CD4-positive, alpha-beta T cell treated with Interleukin-15 for 4 hours (primary cell): ENCODE measurements at regions not wholly inside any gene's neighbourhood (a gene's known extent, or its start where the extent isn't known, plus 50 kb on each side); places are given as distances from the start of the nearest gene placed in this dataset.

Experiments
- DNase-seq: peaks from one replicate; pipeline ENCODE4 v3.0.0-alpha.2; 2020; ENCODE audit warnings: low spot score

DNA sequence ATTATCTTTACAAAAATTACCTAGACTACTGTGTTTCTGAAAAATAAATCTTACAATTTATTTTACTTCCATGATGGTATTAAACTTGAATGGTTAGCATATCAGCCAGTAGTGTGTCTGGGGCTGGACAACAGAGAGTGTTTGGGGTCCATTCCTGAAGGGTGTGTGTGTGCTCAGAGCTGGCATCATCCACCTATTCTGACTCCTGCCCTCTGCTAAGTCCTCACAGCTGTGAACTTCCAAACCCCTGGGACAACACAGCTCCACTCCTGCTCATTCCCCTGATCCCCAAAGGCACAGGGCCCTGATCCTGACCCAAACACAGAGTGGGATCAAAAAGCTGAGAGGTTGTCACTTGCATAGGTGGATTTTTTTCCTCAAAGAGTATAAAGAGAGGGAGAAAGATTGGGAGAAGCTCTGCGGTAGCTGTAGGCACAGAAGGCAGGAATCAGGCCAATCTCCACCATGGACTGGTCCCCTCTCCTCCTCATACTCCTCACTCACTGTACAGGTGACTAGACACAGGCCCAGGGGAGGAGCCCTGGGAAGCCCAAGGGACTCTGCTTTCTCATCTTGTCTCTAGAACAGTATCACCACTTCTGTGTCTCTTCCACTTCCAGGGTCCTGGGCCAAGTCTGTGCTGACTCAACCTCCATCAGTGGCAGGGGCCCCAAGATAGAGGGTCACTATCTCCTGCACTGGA lies 55.7 kb upstream of the TOP3B start:
- no peak for DNase-seq

DNA sequence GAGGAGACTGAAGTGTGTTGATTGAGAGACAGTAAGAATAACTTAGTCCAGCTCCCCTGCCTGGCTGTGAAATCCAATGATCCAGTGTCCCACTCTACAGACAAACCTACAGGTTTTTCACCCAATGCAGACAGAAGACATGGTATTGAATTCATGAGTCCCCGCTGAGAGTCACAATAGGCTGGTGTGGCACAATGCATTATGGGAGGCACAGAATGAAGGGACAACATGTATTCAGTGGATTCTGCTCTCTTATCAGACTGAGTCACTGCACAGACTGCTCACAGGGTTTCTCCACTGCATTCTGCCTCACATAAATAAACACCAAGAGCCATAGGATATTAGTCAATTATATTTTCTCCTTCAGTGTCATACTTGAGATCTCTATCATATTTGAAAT lies 55.2 kb upstream of the TOP3B start:
- DNase-seq, result no peak

DNA sequence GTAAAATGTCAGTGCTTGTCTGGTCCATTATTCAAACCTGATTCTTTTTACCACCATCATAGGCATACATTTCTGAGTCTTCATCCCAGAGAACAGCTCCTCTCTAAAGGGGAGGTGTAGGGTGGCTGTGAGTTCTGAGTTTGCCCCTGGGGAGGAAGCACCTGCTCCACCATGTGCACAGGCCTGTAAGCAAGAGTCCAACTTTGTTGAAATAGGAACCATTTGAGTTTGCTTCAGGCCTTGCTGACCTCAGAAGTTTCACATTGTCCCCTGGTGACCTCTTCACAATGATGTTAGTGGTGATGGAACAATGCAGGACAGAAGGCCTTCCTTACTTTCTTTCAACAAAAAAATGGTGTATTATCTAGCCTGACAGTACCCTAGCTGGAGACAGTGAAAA lies 54.6 kb upstream of the TOP3B start:
- DNase-seq, result no peak

DNA sequence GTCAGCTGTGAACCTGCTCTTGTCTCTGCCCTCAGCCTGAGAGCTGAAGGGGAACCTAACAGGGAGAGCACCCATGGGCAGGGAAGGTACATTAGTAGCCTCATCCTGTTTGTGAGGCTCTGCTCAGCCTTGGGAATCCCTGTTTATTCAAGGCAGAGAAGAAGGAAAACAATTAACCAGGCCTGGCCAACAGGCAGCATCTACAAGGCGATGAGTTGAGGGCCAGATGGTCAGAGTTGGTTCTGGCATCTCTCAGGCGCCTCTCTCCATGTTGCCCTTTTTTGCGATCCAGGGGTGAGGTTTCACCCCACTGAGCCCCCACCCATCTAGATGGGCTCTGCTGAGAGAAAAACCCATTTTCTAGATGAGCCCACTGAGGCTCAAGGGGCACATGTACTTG lies 54.0 kb upstream of the TOP3B start:
- no peak for DNase-seq

DNA sequence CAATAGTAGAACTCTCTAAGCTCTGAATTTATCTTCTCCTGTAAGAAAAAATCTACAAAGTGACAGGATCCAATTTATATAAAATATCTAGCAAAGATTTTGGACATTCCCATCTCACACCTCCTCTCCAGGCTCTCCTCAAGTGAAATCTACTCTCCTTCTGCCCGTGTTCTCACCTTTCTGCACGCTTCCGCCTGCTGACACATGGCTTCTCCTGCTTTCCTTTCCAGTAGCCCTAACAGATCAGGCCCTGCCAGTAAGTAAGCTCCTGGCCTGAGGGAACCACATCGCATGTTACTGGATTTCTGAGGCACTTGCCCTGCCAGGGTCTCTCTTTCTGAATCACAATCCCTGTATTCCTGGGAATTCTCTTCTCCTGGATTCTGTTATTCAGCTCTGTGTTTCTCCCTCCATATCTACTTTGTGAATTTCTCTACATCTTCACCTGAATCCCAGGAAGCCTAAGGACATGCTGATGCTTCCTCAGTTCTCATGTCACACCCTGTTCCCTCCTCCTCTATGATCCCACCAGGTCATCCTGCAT lies 53.3 kb upstream of the TOP3B start:
- DNase-seq, result no peak

DNA sequence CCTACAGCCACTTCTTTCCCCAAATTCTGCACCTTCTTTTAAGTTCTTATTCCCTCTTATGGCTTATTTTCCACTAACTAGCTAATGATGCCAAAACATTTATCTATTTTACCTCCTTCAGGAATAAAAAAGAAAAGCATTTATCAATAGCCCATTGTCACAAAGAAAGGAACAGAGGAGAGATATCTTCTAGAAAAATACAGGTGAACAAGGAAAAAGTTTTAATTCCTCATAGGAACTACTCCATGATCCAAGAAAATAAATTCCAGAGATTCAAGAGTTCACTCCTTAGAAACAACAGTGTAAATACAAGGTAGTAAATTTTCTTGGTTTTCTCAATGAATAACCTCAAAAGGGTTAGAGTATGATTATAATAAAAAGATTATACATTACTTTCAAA lies 52.6 kb upstream of the TOP3B start:
- DNase-seq, result no peak

DNA sequence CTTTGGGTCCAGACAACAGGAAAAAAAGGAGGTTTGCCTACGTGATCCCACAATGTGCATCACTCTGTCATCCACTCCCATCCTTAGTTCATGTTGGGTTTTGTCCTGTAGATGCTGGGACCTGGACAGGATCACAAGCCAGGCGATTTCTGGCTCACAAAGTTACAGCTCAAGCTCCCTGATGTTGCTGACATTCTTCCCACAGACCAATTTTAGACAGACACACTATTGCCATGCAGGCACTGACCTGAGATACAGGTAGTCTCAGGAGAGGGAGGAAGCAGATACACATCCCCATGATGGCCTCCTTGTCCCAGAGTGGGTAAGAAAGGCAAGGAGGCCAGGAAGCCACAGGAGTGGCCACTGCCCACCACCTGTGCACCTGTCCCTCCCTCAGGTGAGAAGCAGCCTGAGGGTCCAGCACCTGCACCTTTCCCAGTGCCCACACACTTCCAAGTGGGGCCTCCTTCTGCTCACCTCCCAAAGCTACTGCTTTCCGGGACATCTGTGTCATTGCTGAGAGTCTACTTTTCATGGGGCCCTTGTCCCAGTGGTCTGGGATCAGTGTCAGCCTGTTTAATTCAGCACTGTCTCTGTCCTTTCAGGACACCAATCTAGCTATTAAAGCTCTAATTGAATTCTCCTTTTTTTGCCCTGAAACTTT lies 52.0 kb upstream of the TOP3B start:
- DNase-seq, result no peak

DNA sequence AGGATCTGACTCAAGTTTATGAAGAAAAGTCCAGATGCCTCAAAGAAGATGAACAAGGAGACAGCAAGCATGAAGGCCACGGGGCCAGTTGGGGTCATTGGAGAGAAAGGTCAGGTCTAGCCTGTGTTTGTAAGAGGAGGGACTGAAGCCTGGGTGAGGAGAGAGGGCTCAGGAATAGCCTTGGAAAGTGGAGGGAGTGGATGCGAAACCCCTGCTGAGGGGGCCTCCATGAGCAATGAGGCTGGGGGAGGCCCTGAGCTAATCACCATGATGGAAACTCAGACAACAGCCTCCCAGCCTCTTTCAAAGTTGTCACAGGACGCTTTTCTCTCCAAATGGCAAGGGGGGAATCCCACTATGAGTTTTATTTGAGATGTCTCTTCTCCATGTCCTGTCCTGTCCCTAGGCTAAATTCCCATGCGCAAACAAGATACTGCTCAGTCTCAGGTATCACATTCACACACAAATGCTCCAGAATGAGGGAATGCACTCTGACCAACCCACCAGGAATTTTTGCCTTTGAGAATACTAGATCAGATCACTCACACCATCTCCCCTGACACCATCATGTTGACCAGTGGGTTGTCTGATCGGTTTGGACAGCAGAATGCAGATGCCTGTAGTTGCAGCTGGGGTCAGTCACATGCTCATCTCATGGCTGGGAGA lies 51.3 kb upstream of the TOP3B start:
- no peak for DNase-seq

DNA sequence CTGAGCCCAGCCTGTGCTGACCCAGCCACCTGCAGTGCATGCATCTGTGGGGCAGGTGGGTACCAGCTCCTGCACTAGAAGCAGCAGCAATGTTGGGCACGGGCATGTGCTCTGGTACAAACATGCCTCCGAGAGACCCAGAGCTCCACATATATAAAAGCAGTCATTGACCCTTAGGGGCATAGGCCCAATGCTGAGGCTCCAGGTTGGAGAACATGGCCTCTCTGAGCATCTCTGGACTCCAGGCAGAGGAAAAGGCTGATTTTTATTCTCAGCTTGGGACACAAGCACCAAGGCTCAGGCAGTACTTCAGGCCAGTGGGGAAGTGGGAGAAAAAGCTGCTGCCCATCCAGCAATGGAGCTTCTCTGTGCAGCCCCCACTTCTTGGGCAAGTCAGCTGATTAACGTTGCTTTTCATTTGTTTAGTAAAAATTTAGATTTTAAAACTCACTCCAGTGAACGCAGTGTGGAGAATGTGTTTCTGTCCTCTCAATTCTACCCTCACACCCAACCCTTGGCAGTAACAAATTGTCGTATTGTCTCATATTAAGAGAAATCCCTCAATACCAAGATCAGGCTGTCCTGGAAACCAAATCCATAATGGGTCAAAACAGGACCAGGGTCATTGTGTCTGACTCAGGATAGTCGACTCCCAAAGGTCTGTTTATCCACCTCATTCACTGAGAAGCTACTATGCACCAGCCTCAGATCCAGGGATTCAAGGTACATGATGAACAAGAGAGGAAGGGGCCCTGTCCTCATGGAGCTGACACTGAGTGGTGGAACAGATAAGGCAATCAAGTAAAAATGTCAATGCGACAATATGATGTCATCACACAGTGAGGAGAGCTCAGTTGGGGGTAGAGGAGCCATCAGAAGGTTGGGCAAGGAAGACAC lies 50.6 kb upstream of the TOP3B start:
- DNase-seq, result no peak

DNA sequence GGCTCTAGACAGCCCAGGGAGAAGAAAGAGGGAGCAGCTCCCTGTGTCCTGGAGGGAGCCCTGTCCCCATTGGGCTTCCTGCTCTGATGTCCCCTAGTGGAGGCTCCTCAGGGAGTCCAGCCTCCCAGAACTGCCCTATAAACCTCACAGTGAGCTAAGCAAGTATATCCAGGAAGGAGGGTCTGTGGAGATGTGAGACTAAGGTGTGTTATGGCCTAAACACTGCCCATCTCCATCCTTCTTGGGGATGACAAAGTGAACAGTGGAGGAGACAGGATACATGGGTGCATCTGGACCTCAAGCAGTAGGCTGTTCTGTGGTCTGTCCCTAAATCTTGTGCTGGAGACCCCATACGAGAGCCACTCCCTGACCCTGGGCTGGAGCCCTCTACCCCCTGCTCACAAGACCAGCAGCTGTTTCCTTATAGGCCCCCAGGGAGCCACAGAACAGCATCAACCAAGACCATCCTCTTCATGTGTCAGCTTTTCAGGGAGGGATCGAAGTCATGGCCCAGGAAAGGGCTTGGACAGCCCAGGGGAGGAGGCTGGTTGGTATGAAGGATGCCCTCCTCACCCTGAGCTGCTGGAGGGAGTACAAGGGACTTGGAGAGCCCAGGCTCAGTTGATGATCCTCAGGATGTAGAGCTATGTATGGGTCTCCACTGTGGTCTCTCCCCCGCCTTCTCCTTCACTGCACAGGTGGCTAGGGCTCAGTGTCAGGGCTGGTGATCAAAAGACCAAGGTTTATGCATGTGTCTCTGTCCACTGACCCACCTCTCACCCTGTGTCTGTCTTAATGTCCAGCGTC lies 49.7 kb upstream of the TOP3B start:
- DNase-seq, result no peak
